ENCODE measurements at regions not wholly inside any gene's neighbourhood (a gene's known extent, or its start where the extent isn't known, plus 50 kb on each side); places are given as distances from the start of the nearest gene placed in this dataset.
"Not testable (repeated sequence)": the region's sequence is repeated elsewhere in the genome, so short reads cannot be mapped to it uniquely, and the experiment has no call there.

- DNase-seq; H3K4me3 Mint-ChIP-seq; H3K36me3 Mint-ChIP-seq; POLR2A ChIA-PET; H3K4me1 Mint-ChIP-seq; H3K9me3 Mint-ChIP-seq; ATAC-seq (ENCODE audit: low read depth); H3K27me3 Mint-ChIP-seq; H3K27ac Mint-ChIP-seq: not testable (repeated sequence)
Measured at GRCh38 chr5:100341485-100341884, 193.7 kb upstream of the FAM174A start.

- Mint-ChIP-seq H3K36me3 (no peaks in the 10 kb centered on the region), H3K4me1 (no peaks in the 10 kb centered on the region), H3K27me3 (no peaks in the 10 kb centered on the region), H3K27ac (no peak overlapping the region), H3K9me3 (peaks cover 2% of the 10 kb centered on the region), H3K4me3 (no peak overlapping the region)
- ATAC-seq (ENCODE audit: low read depth), result no peak
- no peak for DNase-seq
- POLR2A ChIA-PET, result no interaction called here
Measured at GRCh38 chr5:100322483-100322882, 212.7 kb upstream of the FAM174A start.

- DNase-seq, result no peak
- ATAC-seq (ENCODE audit: low read depth), result no peak
- no peak overlapping the region for H3K4me3 Mint-ChIP-seq
- H3K4me1 Mint-ChIP-seq, result no peaks in the 10 kb centered on the region
- POLR2A ChIA-PET, result no interaction called here
- no peaks in the 10 kb centered on the region for H3K36me3 Mint-ChIP-seq
- no peak overlapping the region for H3K27ac Mint-ChIP-seq
- H3K9me3 Mint-ChIP-seq, result peaks cover 5% of the 10 kb centered on the region
- no peaks in the 10 kb centered on the region for H3K27me3 Mint-ChIP-seq
Measured at GRCh38 chr5:100319885-100320284, 215.3 kb upstream of the FAM174A start.

DNA sequence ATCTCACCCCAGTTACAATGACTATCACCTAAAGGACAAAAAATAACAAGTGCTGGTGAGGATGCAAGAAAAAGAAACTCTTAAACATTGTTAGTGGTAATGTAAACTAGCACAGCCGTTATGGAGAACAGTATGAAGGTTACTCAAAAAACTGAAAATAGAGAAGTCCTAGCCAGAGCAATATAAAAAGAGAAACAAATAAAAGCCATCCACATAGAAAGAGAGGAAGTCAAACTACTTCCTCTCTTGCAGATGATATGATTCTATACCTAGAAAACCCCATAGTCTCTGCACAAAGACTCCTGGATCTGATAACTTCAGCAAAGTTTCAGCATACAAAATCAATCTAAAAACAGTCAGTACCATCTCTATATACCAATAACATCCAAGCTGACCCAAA, 221.5 kb upstream of the FAM174A start:
- H3K9me3 Mint-ChIP-seq, result peaks cover 5% of the 10 kb centered on the region
- H3K36me3 Mint-ChIP-seq, result no peaks in the 10 kb centered on the region
- H3K27ac Mint-ChIP-seq, result no peak overlapping the region
- H3K27me3 Mint-ChIP-seq, result no peaks in the 10 kb centered on the region
- ATAC-seq (ENCODE audit: low read depth), result no peak
- no peak overlapping the region for H3K4me3 Mint-ChIP-seq
- POLR2A ChIA-PET, result no interaction called here
- no peaks in the 10 kb centered on the region for H3K4me1 Mint-ChIP-seq
- DNase-seq, result no peak

- no peak for ATAC-seq (ENCODE audit: low read depth)
- Mint-ChIP-seq H3K27ac (no peak overlapping the region), H3K9me3 (peaks cover 3% of the 10 kb centered on the region), H3K4me1 (no peaks in the 10 kb centered on the region), H3K36me3 (no peaks in the 10 kb centered on the region), H3K4me3 (no peak overlapping the region), H3K27me3 (no peaks in the 10 kb centered on the region)
- POLR2A ChIA-PET, result no interaction called here
- DNase-seq, result no peak
Measured at GRCh38 chr5:100311806-100312205, 223.4 kb upstream of the FAM174A start.

- no peaks in the 10 kb centered on the region for H3K36me3 Mint-ChIP-seq
- POLR2A ChIA-PET, result no interaction called here
- no peaks in the 10 kb centered on the region for H3K9me3 Mint-ChIP-seq
- no peaks in the 10 kb centered on the region for H3K4me1 Mint-ChIP-seq
- no peak overlapping the region for H3K4me3 Mint-ChIP-seq
- H3K27ac Mint-ChIP-seq, result no peak overlapping the region
- DNase-seq, result no peak
- ATAC-seq (ENCODE audit: low read depth), result no peak
- H3K27me3 Mint-ChIP-seq, result no peaks in the 10 kb centered on the region
Measured at GRCh38 chr5:100306000-100306399, 229.2 kb upstream of the FAM174A start.

GRCh38 chr5:100303216-100303615, 232.0 kb upstream of the FAM174A start:
- ATAC-seq (ENCODE audit: low read depth) (no peak), DNase-seq (no peak)
- no peaks in the 10 kb centered on the region for H3K27me3 Mint-ChIP-seq
- no peak overlapping the region for H3K27ac Mint-ChIP-seq
- POLR2A ChIA-PET, result no interaction called here
- no peaks in the 10 kb centered on the region for H3K36me3 Mint-ChIP-seq
- H3K4me3 Mint-ChIP-seq, result no peak overlapping the region
- H3K9me3 Mint-ChIP-seq, result no peaks in the 10 kb centered on the region
- H3K4me1 Mint-ChIP-seq, result peaks cover 2% of the 10 kb centered on the region

GRCh38 chr5:100299261-100299660, 235.9 kb upstream of the FAM174A start:
- Mint-ChIP-seq H3K4me3 (no peak overlapping the region), H3K27ac (no peak overlapping the region), H3K9me3 (no peaks in the 10 kb centered on the region), H3K4me1 (peaks cover 2% of the 10 kb centered on the region), H3K27me3 (no peaks in the 10 kb centered on the region), H3K36me3 (no peaks in the 10 kb centered on the region)
- POLR2A ChIA-PET, result no interaction called here
- ATAC-seq (ENCODE audit: low read depth) (no peak), DNase-seq (no peak)

DNA sequence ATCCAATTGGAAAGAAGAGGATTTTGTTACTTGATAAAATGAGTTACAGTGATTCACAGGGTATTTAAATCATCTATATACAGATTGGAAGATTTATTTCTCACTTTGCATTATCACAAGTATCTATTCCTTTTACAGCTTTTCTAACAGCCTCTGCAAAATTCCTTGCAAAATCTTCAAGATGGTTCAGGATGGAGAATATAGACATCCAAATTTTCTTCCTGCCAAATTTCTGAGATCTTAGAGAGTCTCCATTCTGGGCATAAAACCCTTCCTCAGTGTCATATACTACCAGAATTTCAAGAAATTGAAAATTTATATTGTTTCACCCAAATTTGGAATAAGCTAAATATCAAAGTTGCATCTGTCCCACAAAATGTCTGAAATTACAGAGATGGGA, 259.1 kb upstream of the FAM174A start:
- POLR2A ChIA-PET, result no interaction called here
- no peaks in the 10 kb centered on the region for H3K36me3 Mint-ChIP-seq
- no peak overlapping the region for H3K27ac Mint-ChIP-seq

DNA sequence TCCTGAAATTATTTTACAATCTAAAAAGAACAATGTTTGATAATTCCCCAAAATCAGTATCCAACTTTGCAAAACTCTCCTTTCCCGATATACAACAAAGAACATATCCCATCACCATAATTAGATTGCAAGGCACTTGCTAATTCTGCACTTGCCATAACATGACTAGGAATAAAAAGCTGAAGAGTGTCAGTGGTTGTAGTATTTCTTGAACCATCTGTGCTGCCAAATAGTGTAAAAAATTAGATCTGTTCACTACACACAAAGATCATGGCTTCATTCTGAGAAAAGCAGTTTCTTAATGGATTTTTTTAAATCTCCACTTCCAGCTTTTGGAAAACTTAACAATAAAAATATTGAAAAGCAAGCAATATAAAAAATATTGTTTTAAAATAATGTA, 259.5 kb upstream of the FAM174A start:
- Mint-ChIP-seq H3K4me1 (no peaks in the 10 kb centered on the region), H3K4me3 (no peak overlapping the region), H3K9me3 (no peaks in the 10 kb centered on the region), H3K27ac (no peak overlapping the region), H3K36me3 (no peaks in the 10 kb centered on the region), H3K27me3 (no peaks in the 10 kb centered on the region)
- DNase-seq (no peak), ATAC-seq (ENCODE audit: low read depth) (no peak)
- POLR2A ChIA-PET, result no interaction called here

More for the DNA sequence above, 259.1 kb upstream of the FAM174A start:
- no peak for ATAC-seq (ENCODE audit: low read depth)
- no peaks in the 10 kb centered on the region for H3K9me3 Mint-ChIP-seq
- no peak overlapping the region for H3K4me3 Mint-ChIP-seq
- no peaks in the 10 kb centered on the region for H3K27me3 Mint-ChIP-seq
- no peak for DNase-seq
- H3K4me1 Mint-ChIP-seq, result no peaks in the 10 kb centered on the region

DNA sequence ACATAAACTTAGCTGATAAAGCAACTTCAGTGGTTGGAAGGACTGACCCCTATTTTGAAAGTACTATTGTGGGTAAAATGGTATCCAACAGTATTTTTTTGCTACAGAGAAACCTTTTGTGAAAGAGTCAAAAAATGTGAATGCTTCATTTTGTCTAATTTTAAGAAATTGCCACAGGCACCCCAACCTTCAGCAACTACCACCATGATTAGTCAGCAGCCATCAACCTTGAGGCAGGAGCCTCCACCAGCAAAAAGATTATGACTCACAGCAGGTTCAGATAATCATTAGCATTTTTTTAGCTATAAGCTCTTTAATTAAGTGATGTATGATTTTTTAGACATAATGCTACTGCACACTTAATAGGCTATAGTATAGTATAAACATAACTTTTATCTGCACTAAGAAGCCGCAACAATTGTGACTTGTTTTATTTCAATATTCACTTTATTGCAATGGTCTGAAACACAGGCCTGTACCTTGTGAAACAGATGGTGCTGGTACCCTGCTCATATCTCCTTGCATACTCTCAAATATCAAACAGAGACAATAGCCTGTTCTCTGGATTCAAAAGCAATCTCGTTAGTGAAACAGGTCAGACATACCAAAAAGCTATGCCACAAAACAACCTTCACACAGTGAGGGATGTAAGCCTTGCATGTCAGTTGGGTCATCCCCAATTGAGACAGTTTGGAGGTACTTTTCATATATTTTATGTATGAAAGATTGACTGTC, 261.2 kb upstream of the FAM174A start:
- H3K4me1 Mint-ChIP-seq, result no peaks in the 10 kb centered on the region
- DNase-seq (no peak), ATAC-seq (ENCODE audit: low read depth) (no peak)
- H3K36me3 Mint-ChIP-seq, result no peaks in the 10 kb centered on the region
- no peaks in the 10 kb centered on the region for H3K9me3 Mint-ChIP-seq
- no peak overlapping the region for H3K27ac Mint-ChIP-seq
- H3K27me3 Mint-ChIP-seq, result no peaks in the 10 kb centered on the region
- no peak overlapping the region for H3K4me3 Mint-ChIP-seq
- POLR2A ChIA-PET, result no interaction called here

- POLR2A ChIA-PET, result no interaction called here
- H3K27ac Mint-ChIP-seq, result no peak overlapping the region
- ATAC-seq (ENCODE audit: low read depth) (no peak), DNase-seq (no peak)
- no peaks in the 10 kb centered on the region for H3K9me3 Mint-ChIP-seq
- H3K4me1 Mint-ChIP-seq, result no peaks in the 10 kb centered on the region
- H3K27me3 Mint-ChIP-seq, result no peaks in the 10 kb centered on the region
- H3K36me3 Mint-ChIP-seq, result no peaks in the 10 kb centered on the region
- no peak overlapping the region for H3K4me3 Mint-ChIP-seq
Measured at GRCh38 chr5:100270023-100270771, 265.0 kb upstream of the FAM174A start.

DNA sequence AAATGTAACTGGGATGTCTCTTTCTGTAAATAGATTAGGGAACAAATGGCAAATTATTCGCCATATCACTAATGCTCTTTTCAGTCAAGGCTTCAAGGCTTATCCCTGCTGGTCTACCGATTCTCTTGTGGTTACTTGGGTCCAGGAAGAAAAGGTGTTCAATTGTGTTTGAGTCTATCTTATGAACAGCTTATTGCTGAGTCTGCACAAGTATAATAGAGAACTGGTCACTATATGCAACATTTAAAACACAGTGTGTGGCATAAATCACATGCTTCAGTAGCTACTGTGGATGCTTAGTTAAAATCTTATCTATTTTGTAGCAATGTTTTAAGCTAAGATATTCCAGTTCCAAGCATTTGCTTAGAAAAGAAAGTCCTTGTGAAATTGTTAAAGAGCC, 274.2 kb upstream of the FAM174A start:
- ATAC-seq (ENCODE audit: low read depth), result no peak
- POLR2A ChIA-PET, result no interaction called here

GRCh38 chr5:100252944-100253343, 282.2 kb upstream of the FAM174A start:
- Mint-ChIP-seq H3K4me3 (no peak overlapping the region), H3K36me3 (no peaks in the 10 kb centered on the region), H3K9me3 (no peaks in the 10 kb centered on the region), H3K4me1 (no peaks in the 10 kb centered on the region), H3K27me3 (no peaks in the 10 kb centered on the region), H3K27ac (no peak overlapping the region)
- POLR2A ChIA-PET, result interaction anchor here (0.6 kb wide), 1 partner anchor 29 kb away, joined by 4 read pairs; no protein-coding TSS in a partner anchor
- no peak for ATAC-seq (ENCODE audit: low read depth)
- DNase-seq, result no peak

More for the DNA sequence above, 274.2 kb upstream of the FAM174A start:
- Mint-ChIP-seq H3K27ac (no peak overlapping the region), H3K9me3 (no peaks in the 10 kb centered on the region), H3K27me3 (no peaks in the 10 kb centered on the region), H3K4me1 (no peaks in the 10 kb centered on the region), H3K4me3 (no peak overlapping the region), H3K36me3 (no peaks in the 10 kb centered on the region)
- no peak for DNase-seq
